Liver (tissue), 7 donors: ENCODE measurements at regions not wholly inside any gene's neighbourhood (a gene's known extent, or its start where the extent isn't known, plus 50 kb on each side); places are given as distances from the start of the nearest gene placed in this dataset.
A peak's percentile ranks its signal among the peaks of the same experiment; 100 is the strongest.

Experiments
- DNase-seq: peaks from one replicate; pipeline ENCODE4 v3.0.0-alpha.2; 2017; ENCODE audit warnings: low spot score
- H3K27ac ChIP-seq, 2 donors: one replicate each; pipeline ENCODE4 v1.7.0; 2013; ENCODE audit warnings: inconsistent platforms in 2 of 2, low read length in 2 of 2, control low read depth in 1 of 2, low read depth in 1 of 2, mild to moderate bottlenecking in 1 of 2
- H3K27me3 ChIP-seq, 4 donors: one replicate each; pipeline versions ENCODE4 v1.6.1 to v1.7.0; 2013; ENCODE audit warnings: low read length in 3 of 4, inconsistent platforms in 1 of 4, mild to moderate bottlenecking in 1 of 4, moderate library complexity in 1 of 4; ENCODE audit not compliant: control insufficient read depth in 4 of 4, insufficient read depth in 4 of 4
- H3K36me3 ChIP-seq, 4 donors: one replicate each; pipeline versions ENCODE4 v1.6.1 to v1.7.0; 2013; ENCODE audit warnings: low read length in 3 of 4, mild to moderate bottlenecking in 3 of 4, low read depth in 1 of 4, moderate library complexity in 1 of 4; ENCODE audit not compliant: control insufficient read depth in 4 of 4, insufficient read depth in 3 of 4
- H3K4me1 ChIP-seq, 4 donors: one replicate each; pipeline versions ENCODE4 v1.6.1 to v1.7.0; 2013; ENCODE audit warnings: low read length in 3 of 4, mild to moderate bottlenecking in 3 of 4, moderate library complexity in 1 of 4; ENCODE audit not compliant: control insufficient read depth in 4 of 4, insufficient read depth in 4 of 4
- H3K4me3 ChIP-seq, 3 donors: one replicate each; pipeline versions ENCODE4 v1.6.1 to v1.7.0; 2013; ENCODE audit warnings: low read length in 3 of 3, control low read depth in 1 of 3, low read depth in 1 of 3, mild to moderate bottlenecking in 1 of 3
- H3K9ac ChIP-seq, 2 donors: one replicate each; pipeline ENCODE4 v1.7.0; 2013; ENCODE audit warnings: low read length in 2 of 2, mild to moderate bottlenecking in 2 of 2, moderate library complexity in 2 of 2, control low read depth in 1 of 2, low read depth in 1 of 2
- H3K9me3 ChIP-seq, 4 donors: one replicate each; pipeline versions ENCODE4 v1.6.1 to v1.7.0; 2013; ENCODE audit warnings: low read length in 3 of 4; ENCODE audit not compliant: control insufficient read depth in 4 of 4
- FOXA1 ChIP-seq: IDR thresholded peaks from 2 replicates; pipeline ENCODE4 v1.6.1; 2016; ENCODE audit warnings: antibody characterized with exemption
- FOXA2 ChIP-seq: IDR thresholded peaks from 2 replicates; pipeline ENCODE4 v1.6.1; 2016; ENCODE audit warnings: antibody characterized with exemption
- GABPA ChIP-seq, 2 donors: IDR thresholded peaks in 1 of 2; conservative IDR thresholded peaks in 1 of 2; 2 replicates each; pipeline ENCODE4 v1.6.1; 2016; ENCODE audit warnings: antibody characterized with exemption in 2 of 2, mild to moderate bottlenecking in 1 of 2, moderate library complexity in 1 of 2
- HNF4A ChIP-seq, 2 donors: conservative IDR thresholded peaks; 2 replicates each; pipeline ENCODE4 v1.6.1; 2016; ENCODE audit warnings: antibody characterized with exemption in 2 of 2, mild to moderate bottlenecking in 2 of 2
- HNF4G ChIP-seq: IDR thresholded peaks from 2 replicates; pipeline ENCODE4 v1.6.1; 2016; ENCODE audit warnings: antibody characterized with exemption
- JUND ChIP-seq, 2 donors: IDR thresholded peaks; 2 replicates each; pipeline ENCODE4 v1.6.1; 2016; ENCODE audit warnings: antibody characterized with exemption in 2 of 2
- NR2F2 ChIP-seq: IDR thresholded peaks from 2 replicates; pipeline ENCODE4 v1.6.1; 2016; ENCODE audit warnings: antibody characterized with exemption
- RAD21 ChIP-seq, 2 donors: IDR thresholded peaks; 2 replicates each; pipeline ENCODE4 v1.6.1; 2016; ENCODE audit warnings: antibody characterized with exemption in 2 of 2, mild to moderate bottlenecking in 2 of 2
- RXRA ChIP-seq, 2 donors: IDR thresholded peaks; 2 replicates each; pipeline ENCODE4 v1.6.1; 2017 to 2018; ENCODE audit warnings: antibody characterized with exemption in 2 of 2, mild to moderate bottlenecking in 1 of 2
- SP1 ChIP-seq: IDR thresholded peaks from 2 replicates; pipeline ENCODE4 v1.6.1; 2018; ENCODE audit warnings: antibody characterized with exemption, mild to moderate bottlenecking
- TAF1 ChIP-seq: conservative IDR thresholded peaks from 2 replicates; pipeline ENCODE4 v1.6.1; 2016; ENCODE audit warnings: antibody characterized with exemption, mild to moderate bottlenecking
- YY1 ChIP-seq: IDR thresholded peaks from 2 replicates; pipeline ENCODE4 v1.6.1; 2016; ENCODE audit warnings: antibody characterized with exemption, mild to moderate bottlenecking
- WGBS: extraction: QIAGEN DNeasy Blood & Tissue Kit; methylation state at CpG from one replicate; pipeline ENCODE4 v1.1.7; 2013; 5-methylcytosine and 5-hydroxymethylcytosine counted together
- TF ChIP-seq, protein P1 (sequence below): IDR thresholded peaks from 2 replicates; pipeline ENCODE4 v1.6.1; 2016; ENCODE audit warnings: antibody characterized with exemption, mild to moderate bottlenecking
- TF ChIP-seq, protein P2 (sequence below): IDR thresholded peaks from 2 replicates; pipeline ENCODE4 v1.6.1; 2016; ENCODE audit warnings: antibody characterized with exemption
- TF ChIP-seq, protein P3 (sequence below): IDR thresholded peaks from 2 replicates; pipeline ENCODE4 v1.6.1; 2016; ENCODE audit warnings: antibody characterized with exemption
- TF ChIP-seq, protein P4 (sequence below): IDR thresholded peaks from 2 replicates; pipeline ENCODE4 v1.6.1; 2016; ENCODE audit warnings: antibody characterized with exemption
- donor health status: healthy.
- donor health status: healthy.
- donor health status: healthy.
- donor health status: healthy.

DNA sequence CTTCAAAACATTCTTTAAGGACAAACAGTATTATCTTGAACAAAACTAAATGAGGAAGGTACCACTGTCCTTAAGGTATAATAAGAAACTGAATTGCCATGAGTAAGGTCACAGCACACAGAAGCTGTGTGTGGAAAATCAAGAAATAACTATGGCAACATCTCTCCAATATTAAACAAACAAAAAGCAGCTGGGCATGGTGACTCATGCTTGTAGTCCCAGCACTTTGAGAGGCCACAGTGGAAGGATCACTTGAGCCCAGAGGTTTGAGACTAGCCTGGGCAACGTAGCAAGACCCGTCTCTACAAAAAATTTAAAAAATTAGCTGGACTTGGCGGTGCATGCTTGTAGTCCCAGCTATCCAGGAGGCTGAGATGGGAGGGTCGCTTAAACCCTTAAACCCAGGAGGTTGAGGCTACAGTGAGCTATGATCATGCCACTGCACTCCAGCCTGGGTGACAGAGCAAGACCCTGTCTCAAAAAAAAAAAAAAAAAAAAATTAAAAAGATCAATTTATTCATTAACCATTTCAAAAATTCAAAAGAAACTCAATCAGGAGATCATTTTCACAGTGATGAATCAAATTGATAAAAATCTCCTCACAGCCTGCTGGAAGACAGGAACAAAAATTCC lies 195.4 kb downstream of the SKIDA1 start:
- Histone ChIP-seq H3K27me3 (no peaks in the 10 kb centered on the region), H3K9me3 (no peaks in the 10 kb centered on the region), H3K36me3 (no peaks in the 10 kb centered on the region), H3K4me1 (no peaks in the 10 kb centered on the region), H3K27ac (no peak overlapping the region), H3K4me3 (no peak overlapping the region), H3K9ac (no peak overlapping the region)
- DNase-seq = no peak
- TF ChIP-seq JUND (IDR thresholded peaks at IDR 0.05) (peak in 1 of 2 donors; percentile 24), FOXA2 (no peak)
- WGBS = 81% methylated on average over 4 of the region's 4 CpGs

DNA sequence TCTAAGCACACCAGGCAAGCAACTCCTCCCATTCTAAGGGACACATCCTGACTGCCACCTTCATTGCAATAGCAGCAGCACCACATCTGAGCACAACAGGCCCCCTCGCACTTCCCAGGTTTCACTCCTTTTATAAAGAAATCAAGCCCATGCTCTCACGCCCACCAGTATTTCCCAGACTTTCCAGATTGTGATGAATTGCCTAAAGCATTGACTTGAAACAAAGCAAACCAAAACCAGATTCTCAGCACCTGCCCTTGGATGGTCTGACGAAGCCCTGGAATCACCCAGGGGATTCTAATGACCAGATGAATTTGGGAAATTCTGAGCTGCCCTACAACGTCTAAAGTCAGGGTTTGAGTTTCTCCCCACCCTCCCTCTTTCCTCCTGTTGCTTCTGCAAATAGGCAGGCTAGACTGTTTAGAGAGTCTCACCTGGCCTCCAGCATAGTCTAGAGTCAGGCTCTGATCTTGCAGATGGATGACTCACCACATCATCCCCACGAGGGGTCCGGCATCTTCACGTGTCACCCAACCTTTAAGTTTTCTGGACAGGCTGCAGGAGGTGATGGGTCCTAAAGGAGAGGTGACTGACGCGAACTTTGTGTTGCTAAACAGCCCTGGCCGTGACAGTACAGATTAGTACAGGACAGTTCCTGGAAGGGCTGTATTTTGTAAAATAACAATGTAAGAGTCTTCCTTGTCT lies 198.0 kb downstream of the SKIDA1 start:
- Histone ChIP-seq H3K4me1 (no peaks in the 10 kb centered on the region), H3K9ac (no peak overlapping the region), H3K27me3 (no peaks in the 10 kb centered on the region), H3K9me3 (no peaks in the 10 kb centered on the region), H3K27ac (no peak overlapping the region), H3K36me3 (no peaks in the 10 kb centered on the region), H3K4me3 (no peak overlapping the region)
- TF ChIP-seq, protein P1, sequence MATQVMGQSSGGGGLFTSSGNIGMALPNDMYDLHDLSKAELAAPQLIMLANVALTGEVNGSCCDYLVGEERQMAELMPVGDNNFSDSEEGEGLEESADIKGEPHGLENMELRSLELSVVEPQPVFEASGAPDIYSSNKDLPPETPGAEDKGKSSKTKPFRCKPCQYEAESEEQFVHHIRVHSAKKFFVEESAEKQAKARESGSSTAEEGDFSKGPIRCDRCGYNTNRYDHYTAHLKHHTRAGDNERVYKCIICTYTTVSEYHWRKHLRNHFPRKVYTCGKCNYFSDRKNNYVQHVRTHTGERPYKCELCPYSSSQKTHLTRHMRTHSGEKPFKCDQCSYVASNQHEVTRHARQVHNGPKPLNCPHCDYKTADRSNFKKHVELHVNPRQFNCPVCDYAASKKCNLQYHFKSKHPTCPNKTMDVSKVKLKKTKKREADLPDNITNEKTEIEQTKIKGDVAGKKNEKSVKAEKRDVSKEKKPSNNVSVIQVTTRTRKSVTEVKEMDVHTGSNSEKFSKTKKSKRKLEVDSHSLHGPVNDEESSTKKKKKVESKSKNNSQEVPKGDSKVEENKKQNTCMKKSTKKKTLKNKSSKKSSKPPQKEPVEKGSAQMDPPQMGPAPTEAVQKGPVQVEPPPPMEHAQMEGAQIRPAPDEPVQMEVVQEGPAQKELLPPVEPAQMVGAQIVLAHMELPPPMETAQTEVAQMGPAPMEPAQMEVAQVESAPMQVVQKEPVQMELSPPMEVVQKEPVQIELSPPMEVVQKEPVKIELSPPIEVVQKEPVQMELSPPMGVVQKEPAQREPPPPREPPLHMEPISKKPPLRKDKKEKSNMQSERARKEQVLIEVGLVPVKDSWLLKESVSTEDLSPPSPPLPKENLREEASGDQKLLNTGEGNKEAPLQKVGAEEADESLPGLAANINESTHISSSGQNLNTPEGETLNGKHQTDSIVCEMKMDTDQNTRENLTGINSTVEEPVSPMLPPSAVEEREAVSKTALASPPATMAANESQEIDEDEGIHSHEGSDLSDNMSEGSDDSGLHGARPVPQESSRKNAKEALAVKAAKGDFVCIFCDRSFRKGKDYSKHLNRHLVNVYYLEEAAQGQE = no peak
- TF ChIP-seq, protein P2, sequence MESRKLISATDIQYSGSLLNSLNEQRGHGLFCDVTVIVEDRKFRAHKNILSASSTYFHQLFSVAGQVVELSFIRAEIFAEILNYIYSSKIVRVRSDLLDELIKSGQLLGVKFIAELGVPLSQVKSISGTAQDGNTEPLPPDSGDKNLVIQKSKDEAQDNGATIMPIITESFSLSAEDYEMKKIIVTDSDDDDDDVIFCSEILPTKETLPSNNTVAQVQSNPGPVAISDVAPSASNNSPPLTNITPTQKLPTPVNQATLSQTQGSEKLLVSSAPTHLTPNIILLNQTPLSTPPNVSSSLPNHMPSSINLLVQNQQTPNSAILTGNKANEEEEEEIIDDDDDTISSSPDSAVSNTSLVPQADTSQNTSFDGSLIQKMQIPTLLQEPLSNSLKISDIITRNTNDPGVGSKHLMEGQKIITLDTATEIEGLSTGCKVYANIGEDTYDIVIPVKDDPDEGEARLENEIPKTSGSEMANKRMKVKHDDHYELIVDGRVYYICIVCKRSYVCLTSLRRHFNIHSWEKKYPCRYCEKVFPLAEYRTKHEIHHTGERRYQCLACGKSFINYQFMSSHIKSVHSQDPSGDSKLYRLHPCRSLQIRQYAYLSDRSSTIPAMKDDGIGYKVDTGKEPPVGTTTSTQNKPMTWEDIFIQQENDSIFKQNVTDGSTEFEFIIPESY = no peak
- TF ChIP-seq FOXA2 (no peak), SP1 (no peak), NR2F2 (no peak), RAD21 (IDR thresholded peaks at IDR 0.05) (no peak), RXRA (IDR thresholded peaks at IDR 0.05) (no peak)
- TF ChIP-seq, protein P3, sequence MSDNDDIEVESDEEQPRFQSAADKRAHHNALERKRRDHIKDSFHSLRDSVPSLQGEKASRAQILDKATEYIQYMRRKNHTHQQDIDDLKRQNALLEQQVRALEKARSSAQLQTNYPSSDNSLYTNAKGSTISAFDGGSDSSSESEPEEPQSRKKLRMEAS = no peak
- DNase-seq = no peak
- WGBS = 68% methylated on average over 10 of the region's 10 CpGs

DNA sequence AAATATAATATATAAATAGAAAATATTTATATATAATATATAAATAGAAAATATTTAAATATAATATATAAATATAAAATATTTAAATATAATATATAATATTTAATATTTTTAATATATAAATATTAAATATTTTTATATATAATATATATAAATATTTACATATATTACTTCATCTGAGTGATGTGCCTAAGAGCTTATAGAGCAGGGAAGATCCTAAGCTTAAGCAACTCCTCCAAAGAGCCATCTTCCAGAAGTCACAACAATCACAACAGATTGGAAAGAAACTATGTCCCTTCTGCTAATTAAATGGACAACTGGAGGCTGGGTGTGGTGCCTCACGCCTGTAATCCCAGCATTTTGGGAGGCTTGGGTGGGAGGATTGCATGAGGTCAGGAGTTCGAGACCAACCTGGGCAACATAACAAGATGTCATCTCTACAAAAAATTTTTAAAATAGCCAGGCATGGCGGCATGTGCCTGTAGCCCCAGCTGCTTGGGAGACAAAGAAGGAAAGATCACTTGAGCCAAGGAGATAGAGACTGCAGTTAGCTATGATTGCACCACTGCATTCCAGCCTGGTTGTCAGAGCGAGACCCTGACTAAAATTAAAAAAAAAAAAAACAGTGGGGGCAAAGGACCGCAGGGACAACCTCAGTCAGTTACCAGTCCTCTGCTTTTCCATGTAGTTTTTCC lies 198.7 kb downstream of the SKIDA1 start:
- Histone ChIP-seq H3K36me3 (no peaks in the 10 kb centered on the region), H3K4me3 (no peak overlapping the region), H3K27ac (no peak overlapping the region), H3K9me3 (no peaks in the 10 kb centered on the region), H3K4me1 (no peaks in the 10 kb centered on the region), H3K9ac (no peak overlapping the region), H3K27me3 (no peaks in the 10 kb centered on the region)
- WGBS = 82% methylated on average over 5 of the region's 5 CpGs
- no peak for DNase-seq
- TF ChIP-seq YY1 = no peak
- no peak for TF ChIP-seq HNF4A (conservative IDR thresholded peaks at IDR 0.05)
- no peak for TF ChIP-seq JUND (IDR thresholded peaks at IDR 0.05)
- TF ChIP-seq TAF1 = no peak
- TF ChIP-seq, protein P1 = no peak
- no peak for TF ChIP-seq FOXA1
- TF ChIP-seq HNF4G = no peak
- TF ChIP-seq GABPA (IDR thresholded peaks at IDR 0.05 in 1 of 2, conservative IDR thresholded peaks at IDR 0.05 in 1 of 2) = no peak
- TF ChIP-seq, protein P4, sequence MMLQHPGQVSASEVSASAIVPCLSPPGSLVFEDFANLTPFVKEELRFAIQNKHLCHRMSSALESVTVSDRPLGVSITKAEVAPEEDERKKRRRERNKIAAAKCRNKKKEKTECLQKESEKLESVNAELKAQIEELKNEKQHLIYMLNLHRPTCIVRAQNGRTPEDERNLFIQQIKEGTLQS = no peak
- TF ChIP-seq, protein P3 = no peak
- no peak for TF ChIP-seq FOXA2
- no peak for TF ChIP-seq SP1
- no peak for TF ChIP-seq NR2F2
